GM12873 (cell line): ENCODE measurements at regions not wholly inside any gene's neighbourhood (a gene's known extent, or its start where the extent isn't known, plus 50 kb on each side); places are given as distances from the start of the nearest gene placed in this dataset.

Experiments used
- TF ChIP-seq, protein P1 (sequence below): IDR thresholded peaks from 2 replicates; pipeline ENCODE4 v1.5.1; 2012; ENCODE audit warnings: low read depth, mild to moderate bottlenecking, moderate library complexity, low read length, control low read depth; ENCODE audit not compliant: insufficient read depth; ENCODE audit errors: missing control alignments

DNA sequence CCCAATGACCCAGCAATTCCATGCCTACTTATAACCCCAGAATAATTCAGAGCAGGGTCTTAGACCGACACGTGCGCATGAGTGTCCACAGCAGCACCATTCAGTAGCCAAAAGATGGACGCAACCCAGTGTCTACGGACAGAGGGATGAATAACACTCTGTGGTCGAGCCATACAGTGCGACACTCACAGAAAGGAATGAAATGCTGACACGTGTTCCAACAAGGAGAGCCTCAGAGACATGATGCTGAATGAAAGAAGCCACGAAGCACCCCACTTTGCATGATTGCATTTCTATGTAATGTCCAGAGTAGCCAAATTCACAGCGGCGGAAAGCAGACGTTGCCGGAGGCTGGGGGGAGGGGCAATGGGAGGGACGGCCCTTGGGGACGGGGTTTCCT is 134.4 kb downstream of the CTTN start:
- TF ChIP-seq, protein P1, sequence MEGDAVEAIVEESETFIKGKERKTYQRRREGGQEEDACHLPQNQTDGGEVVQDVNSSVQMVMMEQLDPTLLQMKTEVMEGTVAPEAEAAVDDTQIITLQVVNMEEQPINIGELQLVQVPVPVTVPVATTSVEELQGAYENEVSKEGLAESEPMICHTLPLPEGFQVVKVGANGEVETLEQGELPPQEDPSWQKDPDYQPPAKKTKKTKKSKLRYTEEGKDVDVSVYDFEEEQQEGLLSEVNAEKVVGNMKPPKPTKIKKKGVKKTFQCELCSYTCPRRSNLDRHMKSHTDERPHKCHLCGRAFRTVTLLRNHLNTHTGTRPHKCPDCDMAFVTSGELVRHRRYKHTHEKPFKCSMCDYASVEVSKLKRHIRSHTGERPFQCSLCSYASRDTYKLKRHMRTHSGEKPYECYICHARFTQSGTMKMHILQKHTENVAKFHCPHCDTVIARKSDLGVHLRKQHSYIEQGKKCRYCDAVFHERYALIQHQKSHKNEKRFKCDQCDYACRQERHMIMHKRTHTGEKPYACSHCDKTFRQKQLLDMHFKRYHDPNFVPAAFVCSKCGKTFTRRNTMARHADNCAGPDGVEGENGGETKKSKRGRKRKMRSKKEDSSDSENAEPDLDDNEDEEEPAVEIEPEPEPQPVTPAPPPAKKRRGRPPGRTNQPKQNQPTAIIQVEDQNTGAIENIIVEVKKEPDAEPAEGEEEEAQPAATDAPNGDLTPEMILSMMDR: no peak

GRCh38 chr11:70535191-70535971 is 137.1 kb downstream of the CTTN start:
- TF ChIP-seq, protein P1: no peak

GRCh38 chr11:70536051-70536877 is 137.9 kb downstream of the CTTN start:
- TF ChIP-seq, protein P1: no peak

DNA sequence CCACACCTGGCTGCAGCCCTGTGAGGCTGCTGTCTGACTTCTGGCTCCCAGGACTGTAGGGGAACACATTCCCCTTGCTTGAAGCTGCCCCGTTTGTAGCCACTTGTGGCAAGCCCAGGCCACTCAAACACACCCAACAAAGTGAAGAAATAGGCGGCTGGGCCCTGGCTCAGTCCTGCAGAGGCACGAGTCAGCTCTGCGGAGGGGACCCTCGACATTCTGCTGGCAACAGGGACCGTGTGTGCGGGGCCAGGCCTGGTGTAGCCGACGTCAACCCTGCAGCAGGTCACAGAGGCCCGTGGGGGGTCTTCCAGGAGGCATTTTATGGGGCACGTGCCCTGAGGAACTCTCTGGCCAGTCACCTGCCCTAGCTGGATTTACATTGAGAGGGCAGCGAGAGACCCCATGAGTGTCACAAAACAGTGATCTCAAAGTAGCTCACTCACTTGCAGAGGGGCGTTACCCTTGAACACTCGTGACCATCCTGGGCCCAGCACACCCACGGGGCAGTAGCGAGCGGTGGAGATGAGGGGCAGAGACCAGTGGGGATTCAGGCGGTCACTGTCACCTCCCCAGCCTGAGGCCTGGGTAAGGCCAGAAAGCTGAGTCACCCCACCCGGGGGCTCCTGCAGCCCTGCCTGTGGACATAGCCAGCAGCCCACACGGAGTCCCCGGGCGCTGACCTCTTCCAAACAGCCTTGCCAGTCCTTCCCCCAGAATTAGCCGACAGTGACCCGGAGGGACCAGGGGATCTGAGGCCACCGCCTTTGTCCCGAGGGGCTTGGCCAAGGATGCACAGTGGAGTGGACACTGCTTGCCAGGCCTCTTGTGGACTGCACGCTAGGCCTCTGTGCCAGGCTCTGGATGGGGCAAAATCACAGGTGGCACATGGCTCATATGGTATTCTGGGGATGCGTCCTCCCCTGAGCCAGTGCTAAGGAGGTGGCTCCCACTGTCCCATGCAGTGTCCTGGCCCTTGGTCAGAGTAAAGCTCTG is 139.5 kb downstream of the CTTN start:
- TF ChIP-seq, protein P1: no peak

DNA sequence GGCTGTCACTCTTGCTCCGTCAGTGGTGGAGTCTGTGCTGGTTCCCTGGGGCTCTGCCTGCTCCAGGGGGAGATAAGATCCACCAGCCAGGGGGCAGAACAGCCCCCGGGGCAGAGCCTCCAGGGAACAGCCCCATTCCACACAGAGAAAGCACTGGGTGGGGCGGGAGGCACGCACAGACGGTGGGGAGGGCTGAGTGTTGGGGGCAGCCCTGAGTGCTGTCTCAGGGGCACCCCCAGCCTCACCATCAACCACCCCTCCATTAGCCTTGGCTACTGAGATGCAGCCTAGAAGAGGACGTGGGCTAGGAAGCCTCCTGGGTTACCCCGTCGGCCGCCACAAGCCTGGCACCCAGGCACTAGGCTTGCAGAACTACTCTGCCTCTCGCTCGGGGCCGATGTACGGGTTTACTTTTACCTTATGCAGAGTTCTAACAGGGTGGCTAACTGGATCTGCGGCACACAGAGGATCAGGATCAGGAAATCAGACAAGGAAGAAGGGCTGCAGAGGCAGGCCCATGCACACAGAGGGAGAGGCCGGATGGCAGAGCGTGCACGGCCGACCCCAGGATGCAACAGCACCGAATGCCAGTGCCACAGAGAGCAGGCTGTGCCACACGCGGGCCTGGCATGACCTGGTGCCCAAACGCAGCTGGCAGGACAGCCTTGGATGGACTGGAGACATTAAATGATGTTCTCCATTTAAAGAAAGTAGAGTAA is 140.5 kb downstream of the CTTN start:
- TF ChIP-seq, protein P1: no peak

DNA sequence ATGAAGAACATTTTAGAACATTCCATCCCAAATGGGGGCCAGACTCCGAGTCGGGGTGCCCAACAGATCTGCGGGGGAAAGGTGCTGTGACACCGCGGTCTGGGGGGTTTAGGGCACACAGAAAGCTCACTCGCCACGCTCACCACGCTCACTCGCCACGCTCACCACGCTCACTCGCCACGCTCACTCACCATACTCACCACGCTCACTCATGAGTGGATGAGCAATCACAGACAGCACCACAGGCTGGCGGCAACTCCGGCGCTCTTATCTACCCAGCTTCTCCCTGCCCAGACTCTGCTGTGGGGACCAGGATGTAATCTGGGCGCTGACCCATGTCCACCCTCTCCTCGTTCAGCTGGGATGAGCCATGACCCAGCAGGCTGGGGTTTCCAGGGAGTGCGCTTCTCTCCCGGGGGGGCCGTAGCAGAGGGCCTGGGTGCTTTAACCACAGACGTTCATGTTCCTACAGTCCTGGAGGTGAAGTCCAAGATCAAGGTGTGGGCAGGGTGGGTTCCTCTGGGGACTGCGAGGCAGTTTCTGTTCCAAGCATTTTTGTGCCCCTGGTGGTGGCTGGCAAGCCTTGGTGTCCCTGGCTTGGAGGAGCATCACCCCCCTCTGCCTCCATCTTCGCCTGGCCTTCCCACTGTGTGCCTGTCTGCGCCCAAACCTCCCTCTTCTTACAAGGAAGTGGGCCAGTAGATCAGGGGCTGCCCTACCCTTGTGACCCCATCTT is 141.2 kb downstream of the CTTN start:
- TF ChIP-seq, protein P1: no peak
